Stimulated activated CD8-positive, alpha-beta memory T cell treated with anti-CD3 and anti-CD28 coated beads, Interleukin-2, amount 100 ng/mL, for 48 hours (primary cell): ENCODE measurements at regions not wholly inside any gene's neighbourhood (a gene's known extent, or its start where the extent isn't known, plus 50 kb on each side); places are given as distances from the start of the nearest gene placed in this dataset.

Experiments
- DNase-seq, 2 donors: peaks; one replicate each; pipeline ENCODE4 v3.0.0-alpha.2; 2020; ENCODE audit warnings: low read depth in 2 of 2

- DNase-seq: no peak
Observed at GRCh38 chrX:40452031-40452430, 128.7 kb upstream of the ATP6AP2 start.

DNA sequence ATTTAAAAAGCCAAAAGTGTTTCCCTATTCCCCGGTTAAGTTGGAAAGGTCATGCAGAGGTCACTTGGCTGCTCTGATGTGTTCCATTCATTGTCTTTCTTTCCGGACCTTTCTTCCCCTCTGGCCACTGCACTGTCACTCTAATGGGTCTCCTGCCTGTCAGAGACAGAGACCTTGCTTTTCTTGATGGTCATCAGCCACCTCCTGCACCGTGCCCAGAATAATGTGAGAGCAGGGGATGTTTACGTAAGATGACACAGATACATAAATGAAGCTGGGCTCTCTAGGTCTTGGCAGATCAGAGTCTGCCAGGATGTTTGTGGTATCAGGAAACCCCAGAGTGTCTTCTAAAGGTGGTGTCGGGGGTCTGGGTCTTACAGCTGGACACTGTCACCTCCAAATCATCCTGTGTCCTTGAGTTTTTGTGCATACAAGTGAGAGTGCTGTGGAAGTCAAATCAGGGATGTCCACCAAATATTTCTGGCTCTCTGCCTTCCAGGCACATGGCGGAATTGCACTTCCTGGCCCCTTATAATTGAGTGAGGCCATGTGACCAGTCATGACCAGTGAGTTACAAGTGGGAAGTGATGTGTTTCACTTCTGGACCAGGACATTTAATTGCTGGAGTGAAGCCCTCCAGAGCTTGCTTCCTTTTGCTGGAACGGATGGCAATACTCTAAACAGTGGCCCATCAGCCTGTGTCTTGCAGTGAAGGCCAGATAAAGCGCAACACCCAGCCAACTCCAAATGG lies 130.6 kb upstream of the ATP6AP2 start:
- DNase-seq: no peak

DNA sequence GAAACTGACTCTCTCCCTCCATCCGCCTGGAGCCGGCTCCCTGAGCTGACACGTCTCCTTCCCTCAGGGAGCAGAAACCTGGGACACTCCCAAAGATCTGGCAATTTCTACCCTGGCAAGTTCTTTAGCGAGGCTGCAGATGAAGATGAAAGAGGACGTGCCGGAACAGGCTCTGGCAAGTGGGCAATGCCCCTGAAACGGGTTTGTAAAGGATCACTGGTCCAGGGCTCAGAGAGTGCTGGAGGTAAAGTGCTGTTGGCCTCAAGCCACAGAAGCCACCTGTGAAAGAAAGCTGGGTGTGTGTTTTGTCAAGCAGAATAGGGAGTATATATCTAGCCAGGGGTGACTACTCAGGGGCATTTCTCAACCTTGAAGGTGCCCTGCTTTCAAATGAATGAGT lies 131.4 kb upstream of the ATP6AP2 start:
- DNase-seq: no peak

GRCh38 chrX:40448793-40449192 lies 132.0 kb upstream of the ATP6AP2 start:
- no peak for DNase-seq

GRCh38 chrX:40446921-40447320 lies 133.8 kb upstream of the ATP6AP2 start:
- no peak for DNase-seq

DNA sequence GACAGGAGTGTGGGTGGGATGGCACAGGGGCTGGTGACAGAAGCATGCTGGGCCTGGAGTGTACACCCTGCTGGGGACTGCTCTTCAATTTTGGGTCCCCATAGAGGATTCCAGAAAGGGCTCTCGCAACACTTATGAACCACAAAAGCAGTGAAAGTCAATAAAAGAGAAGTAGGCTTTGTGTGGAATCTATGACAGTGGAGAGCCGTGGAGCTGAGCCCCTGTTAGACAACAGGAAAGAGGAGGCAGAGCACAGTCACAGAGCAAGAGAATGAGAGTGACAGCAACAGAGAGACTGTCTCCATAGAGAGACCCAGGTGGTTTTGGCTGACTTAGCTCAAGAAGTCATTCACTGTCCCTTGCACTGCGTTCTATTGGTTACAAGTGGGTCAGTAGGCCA lies 135.1 kb upstream of the ATP6AP2 start:
- no peak for DNase-seq

DNA sequence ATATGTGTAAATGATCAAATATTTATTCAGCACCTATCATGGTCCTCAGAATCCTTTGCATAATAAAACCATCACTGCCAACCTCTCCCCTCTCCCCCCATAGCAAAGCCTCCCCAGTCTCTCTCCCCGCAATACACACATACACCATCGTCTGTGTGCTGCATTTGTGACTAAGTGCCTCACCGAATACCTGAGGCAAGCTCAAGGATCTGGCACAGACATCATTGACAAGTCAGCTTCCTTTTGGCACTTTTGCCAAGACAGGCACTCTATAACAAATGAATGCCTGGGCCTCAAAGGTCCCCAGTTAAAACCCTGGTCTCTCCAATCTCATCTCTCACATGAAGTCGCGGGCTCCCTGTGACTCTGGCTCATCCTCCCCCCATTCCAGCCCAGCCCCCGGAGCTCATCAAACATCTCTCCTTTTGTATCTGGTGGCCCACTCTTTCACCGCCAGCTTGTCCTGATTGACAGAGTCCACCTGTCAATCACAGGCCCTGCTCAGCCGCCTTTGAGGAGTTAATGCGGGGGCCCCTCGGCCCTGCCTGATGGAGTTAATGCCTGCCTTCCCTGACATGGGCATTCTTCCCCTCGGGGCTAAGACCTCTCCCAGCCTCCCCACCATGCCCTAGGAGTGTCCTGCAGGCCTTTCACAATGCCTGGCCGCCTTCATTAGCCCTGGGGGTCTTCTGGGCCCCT lies 135.8 kb upstream of the ATP6AP2 start:
- DNase-seq: no peak

DNA sequence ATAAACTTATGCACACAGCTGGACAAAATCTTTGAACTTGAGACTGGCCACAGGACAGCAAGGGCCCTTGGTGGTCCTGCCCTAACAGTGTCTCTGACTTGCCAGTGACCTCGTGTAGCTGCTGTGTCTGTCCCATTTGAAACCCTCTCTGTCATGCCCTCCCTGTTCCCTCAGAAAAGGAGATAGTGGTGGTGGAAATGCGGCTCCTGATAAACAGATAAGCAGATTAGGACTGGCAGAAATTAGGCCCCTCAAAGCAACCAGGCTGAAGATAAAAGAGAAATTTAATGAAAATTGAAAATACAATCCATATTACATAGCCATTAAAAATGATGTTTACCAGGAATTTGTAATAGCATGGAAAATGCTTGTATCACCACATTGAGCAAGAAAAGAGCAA lies 136.6 kb upstream of the ATP6AP2 start:
- DNase-seq: no peak

- no peak for DNase-seq
Observed at GRCh38 chrX:40440866-40441265, 139.9 kb upstream of the ATP6AP2 start.

DNA sequence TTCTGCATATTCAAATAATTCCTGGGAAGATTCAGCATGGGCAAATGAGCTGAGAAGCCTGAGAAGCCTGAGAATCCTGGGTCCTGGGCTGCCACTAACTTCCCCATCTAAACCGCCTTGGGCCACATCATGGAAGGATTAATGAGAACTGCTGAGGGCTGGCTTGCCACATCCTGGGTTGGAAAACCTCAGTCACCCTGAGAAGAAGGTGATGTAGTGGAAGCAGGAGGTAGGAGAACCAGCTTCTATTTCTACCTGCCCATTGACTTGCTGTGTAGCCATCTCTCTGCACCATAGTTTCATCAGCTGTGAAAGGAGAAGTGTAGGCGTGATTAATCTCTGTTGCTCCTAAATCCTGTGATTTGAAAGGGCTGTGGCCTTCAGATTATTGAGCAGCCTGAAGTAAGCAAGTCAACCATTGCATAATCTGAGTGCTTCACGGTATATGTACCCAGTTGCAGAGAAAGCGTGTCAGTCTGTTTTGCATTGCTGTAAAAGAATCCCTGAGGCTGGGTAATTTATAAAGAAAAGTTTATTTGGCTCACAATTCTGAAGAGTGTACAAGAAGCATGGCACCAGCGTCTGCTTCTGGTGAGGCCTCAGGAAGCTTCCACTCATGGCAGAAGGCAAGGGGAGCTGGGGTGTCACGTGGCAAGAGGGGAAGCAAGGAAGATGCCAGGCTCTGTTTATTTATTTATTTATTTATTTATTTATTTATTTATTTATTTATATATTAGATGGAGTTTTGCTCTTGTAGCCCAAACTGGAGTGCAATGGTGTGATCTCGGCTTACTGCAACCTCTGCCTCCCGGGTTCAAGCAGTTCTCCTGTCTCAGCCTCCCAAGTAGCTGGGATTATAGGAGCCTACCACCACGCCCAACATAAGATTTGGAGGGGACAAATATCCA lies 140.9 kb upstream of the ATP6AP2 start:
- DNase-seq: no peak

DNA sequence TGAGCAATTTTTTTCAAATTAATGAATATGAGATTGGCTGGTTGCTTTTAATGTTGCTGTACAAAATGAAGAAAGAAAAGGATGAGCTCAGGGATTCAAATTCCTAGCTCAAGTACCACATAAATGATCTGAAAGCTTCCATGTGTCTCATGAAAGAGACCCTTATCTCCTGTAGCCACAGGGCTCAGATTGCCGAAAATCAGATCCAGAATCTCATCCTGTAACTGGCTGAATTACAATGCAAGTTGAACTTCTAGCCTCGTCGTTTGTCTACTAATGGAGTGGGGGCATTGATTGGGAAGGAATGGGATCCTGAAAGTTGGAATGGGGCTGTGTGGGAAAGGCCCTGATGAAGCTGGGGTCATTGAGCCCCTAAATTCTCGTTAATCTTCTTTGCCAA lies 143.4 kb upstream of the ATP6AP2 start:
- no peak for DNase-seq

DNA sequence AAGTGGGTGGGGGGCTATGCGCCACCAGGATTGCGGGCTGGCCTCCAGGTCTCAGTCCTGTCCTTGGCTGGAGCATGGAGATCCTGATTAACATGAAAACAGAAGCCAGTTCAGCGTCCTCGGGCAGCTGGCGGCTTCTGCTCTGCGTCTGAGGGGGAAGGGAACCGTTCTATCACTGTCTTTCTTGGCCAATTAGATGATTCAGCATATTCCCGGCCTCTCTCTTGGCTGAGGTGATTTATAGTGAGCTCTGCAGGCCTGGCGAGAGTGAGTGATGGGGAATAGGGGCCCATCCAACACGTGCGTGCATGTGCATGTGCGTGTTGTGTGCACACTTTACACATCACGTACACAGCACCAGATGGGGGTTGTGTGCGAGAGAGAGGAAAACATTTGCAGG lies 145.8 kb upstream of the ATP6AP2 start:
- DNase-seq: no peak

DNA sequence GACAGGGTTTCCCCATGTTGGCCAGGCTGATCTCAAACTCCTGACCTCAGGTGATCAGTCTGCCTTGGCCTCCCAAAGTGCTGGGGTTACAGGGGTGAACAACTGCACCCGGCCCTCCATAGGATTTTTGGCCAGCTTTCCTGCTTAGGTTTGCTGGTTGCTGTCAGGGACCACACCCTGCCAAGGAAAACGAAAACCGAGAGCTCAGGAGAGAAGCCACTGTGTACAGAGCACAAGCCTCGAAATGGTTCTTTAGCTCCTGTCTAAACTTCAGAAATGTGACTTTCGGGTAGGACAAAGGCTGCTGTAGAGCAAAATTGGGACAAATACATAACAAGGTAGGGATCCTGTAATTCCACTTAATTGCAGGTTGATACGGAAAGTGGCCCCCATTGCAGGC lies 146.3 kb upstream of the ATP6AP2 start:
- no peak for DNase-seq

- DNase-seq: no peak
Observed at GRCh38 chrX:40433160-40433559, 147.6 kb upstream of the ATP6AP2 start.

- no peak for DNase-seq
Observed at GRCh38 chrX:40424259-40424658, 156.5 kb upstream of the ATP6AP2 start.

DNA sequence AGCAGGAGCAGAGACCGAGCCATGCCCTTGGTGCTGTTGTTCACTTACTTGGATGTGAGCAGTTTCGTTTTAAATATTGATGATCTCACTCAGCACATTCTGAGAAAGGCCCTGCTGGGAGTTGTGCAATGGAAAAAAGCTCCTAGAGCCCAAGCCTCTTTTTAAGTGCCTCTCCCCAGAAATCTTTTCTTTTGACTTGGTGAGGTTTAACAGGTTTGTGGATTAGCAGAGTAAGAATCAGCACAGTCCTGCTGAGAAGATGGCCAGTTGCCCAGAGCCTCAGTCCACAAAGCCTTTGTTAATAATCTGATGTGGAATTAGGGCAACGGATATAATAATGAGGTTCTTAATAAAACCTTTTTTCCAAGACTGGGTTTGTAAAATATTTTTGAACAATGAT lies 157.5 kb upstream of the ATP6AP2 start:
- DNase-seq: no peak

- no peak for DNase-seq
Observed at GRCh38 chrX:40422021-40422420, 158.7 kb upstream of the ATP6AP2 start.

DNA sequence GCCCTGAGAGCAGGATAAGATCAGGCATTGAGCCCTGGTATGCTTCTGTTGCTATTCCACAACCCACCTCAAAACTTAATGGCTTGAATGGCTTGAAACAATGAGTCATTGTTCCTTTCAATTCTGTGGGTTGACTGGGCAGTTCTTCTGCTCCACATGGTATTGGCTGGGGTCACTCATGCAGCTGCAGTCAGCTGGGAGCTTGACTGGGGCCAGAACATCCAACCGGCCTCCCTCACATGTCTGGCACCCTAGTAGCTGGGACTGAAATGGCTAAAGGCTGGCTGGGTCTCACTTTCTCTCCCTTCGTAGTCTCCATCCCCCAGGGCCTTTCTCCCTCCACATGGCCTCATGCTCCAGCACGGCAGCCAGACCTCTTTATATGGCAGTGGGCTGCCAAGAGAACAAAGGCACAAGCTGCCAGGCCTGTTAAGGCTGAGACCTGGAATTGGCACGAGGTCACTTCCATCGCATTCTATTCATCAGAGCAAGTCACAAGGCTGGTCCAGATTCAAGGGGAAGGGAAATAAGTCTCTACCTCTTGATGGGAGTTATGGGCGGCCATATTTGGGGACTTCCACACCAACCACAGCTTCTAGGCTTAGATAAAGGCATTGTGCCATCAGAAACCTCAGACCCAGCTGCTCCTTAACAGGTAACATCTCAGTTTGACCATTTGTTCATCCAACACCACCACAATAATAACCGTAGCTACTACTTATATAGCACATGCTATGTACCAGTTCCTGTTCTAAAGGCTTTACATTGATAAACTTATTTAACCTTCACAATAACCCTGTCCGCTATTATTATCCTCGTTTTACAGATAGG lies 159.7 kb upstream of the ATP6AP2 start:
- no peak for DNase-seq

DNA sequence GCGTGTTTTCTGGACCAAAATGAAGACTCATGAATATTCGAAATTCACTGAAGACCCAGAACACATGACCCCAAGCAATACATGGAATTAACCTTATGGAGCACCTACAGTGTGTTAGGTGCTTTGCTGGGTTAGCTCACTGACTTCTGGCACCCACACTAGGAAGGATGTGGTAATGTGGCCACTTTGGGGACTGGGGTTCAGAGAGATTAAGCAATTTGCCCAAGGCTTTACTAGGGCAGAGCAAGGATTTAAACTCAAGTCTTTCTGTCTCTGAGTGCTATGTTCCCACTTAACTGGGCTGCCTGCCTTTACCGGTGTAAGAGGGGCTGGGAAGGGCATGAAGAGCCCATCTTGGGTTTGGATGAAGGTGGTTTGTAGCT lies 162.0 kb upstream of the ATP6AP2 start:
- DNase-seq: no peak

DNA sequence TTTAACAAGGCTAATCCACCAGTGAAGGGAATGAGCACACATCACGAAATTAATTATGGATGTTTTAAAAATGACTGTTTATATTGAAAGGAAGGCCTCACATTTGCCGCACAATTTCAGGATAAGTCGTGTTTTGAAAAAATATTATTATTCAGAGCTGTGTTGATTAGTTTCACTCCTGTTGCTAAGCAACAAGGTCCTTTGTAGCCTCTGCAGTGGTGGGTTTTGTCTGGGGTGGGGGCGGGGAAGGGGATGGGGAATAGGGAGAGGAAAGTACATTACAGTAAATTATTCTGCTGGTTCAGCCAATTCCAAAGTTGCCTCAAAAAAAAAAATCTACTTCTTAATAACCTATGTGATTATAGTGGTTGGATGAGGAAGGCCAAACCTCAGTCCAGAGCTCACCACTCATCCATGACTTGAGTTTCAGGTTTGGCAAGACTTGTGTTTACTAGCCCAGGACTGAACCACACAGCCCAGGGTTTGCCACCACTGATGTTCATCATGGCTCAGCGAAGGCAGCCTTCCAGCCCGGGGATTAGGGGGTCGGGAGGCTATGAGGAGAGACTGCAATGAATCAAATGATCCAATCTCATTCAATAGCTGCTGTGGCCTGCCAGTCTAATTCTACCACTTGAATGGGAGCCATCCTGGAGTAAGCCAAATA lies 162.5 kb upstream of the ATP6AP2 start:
- no peak for DNase-seq

- no peak for DNase-seq
Observed at GRCh38 chrX:40415675-40416074, 165.1 kb upstream of the ATP6AP2 start.
